ENCODE measurements at regions not wholly inside any gene's neighbourhood (a gene's known extent, or its start where the extent isn't known, plus 50 kb on each side); places are given as distances from the start of the nearest gene placed in this dataset.

- no peak for TF ChIP-seq CTCF (IDR thresholded peaks at IDR 0.05)
- no peak for TF ChIP-seq POLR2A (IDR thresholded peaks at IDR 0.05)
These were observed 103.1 kb upstream of the NANOS1 start for GRCh38 chr10:118926441-118926840.
